HG03442 (cell line): ENCODE measurements at regions not wholly inside any gene's neighbourhood (a gene's known extent, or its start where the extent isn't known, plus 50 kb on each side); places are given as distances from the start of the nearest gene placed in this dataset.

Experiments
- ATAC-seq: cut with Tn5 transposase; IDR thresholded peaks from one replicate; pipeline ENCODE4 v1.9.1; 2021; ENCODE audit warnings: mild to moderate bottlenecking, moderate library complexity; ENCODE audit not compliant: unreplicated experiment

DNA sequence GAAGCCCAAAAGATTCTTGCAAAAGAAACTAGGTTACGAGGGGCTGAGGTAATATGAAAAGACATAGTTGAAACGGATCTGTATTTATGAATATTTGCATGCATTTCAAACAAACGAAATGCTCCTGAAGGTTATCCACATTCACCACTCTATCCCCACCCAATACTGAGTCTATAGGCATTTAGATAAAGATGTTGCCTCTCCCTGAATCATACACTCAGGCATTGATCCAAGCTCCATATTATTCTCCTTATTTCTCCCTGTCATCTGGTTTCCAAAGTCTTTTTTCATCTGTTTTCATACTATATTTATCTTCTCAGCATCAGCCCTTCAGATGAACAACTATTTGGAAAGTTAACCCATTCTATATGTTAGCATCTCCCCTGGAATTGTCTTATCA lies 492.5 kb upstream of the TGFBR2 start:
- no peak for ATAC-seq

DNA sequence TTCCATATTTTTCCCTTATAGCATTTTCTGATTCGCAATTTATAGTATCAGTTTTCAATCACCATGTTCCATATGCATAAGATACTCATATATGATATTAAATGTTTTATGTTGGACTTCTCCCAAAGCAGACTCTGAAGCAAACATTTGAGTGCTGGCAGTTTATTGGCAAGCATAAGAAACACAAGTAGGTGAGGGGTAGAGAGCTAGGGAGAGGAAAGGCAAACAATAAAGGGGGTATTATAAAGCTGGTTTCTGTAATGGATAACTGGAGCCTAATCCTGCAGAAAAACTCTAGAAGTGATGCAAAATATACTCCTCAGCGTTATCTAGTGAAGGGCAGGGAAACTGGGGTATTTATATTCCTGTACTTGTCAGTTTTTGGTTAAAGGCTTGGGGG lies 491.5 kb upstream of the TGFBR2 start:
- ATAC-seq: no peak

DNA sequence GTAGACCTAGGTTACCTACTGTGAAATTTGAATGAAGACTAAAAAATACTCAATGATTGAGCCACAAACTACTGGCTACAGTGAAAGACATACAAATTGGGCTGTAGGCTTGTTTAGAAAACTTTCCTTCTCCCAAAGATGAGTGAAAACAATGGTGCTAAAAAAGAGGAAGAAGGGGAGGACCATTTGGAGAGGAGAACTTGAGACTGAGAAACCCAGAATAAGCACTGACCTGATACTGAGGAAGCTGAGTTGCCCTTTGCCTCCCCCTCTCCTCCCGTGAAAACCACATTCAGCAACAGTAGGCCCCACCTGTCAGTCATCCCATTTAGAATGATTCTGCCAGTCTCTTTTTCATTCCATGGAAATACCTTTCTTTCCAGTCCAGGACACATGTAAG lies 484.0 kb upstream of the TGFBR2 start:
- no peak for ATAC-seq

DNA sequence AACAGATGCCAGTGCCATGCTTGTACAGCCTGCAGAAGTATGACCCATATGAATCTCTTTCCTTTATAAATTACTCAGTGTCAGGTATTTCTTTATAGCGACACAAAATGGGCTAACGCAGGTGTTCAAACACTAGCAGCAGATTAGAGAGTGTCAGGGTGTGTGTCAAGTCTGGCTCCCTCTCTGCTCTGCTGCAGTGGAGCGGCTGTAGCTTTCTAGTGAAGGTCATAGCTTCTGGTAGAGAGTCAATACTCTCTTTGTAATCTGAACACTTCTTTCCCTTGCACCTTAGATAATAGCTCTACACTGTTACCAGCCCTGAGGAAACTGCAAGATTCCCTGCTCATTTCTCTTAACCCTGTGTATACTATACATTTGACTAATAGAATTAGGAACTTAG lies 483.2 kb upstream of the TGFBR2 start:
- ATAC-seq: no peak

DNA sequence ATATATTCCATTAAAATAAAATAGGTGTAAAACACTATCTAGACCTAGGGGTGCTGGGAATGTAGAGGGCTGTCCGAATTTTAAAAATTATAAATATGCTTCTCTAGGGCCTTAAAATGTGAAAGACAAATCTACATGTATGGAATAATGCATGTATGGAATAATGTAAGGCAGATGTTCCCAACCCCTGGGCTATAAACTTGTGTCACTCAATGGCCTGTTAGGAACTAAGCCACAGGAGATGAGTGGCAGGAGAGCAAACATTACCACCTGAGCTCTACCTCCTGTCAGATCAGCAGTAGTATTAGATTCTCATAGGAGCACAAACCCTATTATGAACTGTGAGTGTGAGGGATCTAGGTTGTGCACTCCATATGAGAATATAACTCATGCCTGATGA lies 482.6 kb upstream of the TGFBR2 start:
- no peak for ATAC-seq

DNA sequence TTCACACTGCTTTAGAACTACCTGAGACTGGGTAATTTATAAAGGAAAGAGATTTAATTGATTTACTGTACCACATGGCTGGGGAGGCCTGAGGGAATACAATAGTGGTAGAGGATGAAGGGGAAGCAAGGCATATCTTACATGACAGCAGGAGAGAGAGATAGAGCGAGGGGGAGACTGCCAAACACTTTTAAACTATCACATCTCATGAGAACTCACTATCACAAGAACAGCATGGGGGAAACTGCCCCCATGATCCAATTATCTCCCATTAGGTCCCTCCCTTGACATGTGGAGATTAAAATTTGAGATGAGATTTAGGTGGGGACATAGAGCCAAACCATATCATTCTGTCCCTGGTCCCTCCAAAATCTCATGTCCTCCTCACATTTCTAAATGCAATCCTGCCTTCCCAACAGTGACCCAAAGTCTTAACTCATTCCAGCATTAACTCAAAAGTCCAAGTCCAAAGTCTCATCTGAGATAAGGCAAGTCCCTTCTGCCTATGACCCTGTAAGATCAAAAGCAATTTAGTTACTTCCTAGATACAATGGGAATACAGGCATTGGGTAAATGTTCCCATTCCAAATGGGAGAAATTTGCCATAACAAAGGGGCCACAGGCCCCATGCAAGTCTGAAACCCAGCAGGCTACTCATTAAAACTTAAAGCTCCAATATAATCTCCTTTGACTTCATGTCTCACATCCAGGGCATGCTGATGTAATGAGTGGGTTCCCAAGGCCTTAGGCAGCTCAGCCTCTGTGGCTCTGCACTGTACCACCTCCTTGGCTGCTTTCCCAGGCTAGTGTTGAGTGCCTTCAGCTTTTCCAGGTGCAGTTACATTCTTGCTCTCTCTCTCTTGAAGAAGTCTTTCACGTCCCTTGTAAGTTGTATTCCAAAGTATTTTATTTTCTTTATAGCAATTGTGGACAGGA lies 481.7 kb upstream of the TGFBR2 start:
- ATAC-seq: no peak

DNA sequence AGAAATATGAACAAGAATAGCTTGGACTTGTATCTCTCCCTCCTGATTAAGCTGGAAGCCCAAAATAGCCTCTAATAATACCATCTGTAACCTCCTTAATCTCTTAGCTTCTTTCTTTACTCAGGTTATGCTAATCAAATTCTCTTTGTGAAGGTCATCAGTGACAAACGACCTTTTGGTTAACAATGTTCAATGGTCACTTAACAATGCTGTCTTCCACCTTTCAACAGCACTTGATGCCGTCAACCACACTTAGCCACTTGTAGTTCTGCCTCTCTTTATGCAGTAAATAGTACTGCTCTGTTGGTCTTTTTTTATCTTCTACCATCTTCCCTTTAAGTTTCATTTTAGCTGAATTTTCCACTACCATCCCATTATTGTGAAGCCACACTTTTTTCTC lies 476.6 kb upstream of the TGFBR2 start:
- ATAC-seq: no peak

DNA sequence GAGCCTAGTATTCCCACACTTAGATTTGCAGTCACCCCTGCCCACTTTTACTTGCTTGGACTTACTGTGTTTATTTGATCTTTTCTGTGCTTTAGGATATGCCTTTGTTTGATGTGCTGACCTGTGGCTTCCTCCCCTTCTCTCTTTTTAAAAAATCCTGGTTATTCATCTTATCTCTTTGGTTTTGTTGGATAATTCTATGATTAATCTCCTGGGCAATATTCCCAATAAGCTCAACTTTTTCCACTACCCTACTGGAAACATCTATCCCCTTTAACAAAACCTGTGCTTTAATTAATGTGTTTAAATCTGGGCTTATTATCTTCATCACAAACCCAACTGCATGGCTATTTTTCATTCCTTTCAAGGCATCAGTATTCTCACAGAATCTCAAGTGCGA lies 476.0 kb upstream of the TGFBR2 start:
- no peak for ATAC-seq

DNA sequence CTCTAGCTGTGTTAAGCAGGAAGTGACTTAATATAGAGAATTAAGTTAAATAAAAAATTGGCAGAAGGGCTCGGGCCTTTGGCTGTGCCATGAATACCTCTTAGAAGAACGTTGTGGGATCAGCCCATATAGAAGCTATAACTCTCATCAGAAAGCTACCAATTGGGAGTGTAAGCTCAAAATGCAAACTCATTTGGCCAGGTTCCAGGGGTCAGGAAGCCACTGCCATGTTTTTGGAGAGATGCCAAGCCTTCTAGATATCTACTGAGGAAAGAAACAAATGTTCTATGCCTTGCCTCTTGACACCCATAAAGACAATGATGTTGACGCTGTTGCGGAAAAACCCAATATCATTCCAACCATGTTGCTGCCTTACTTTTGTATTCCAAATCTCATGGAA lies 475.2 kb upstream of the TGFBR2 start:
- no peak for ATAC-seq

DNA sequence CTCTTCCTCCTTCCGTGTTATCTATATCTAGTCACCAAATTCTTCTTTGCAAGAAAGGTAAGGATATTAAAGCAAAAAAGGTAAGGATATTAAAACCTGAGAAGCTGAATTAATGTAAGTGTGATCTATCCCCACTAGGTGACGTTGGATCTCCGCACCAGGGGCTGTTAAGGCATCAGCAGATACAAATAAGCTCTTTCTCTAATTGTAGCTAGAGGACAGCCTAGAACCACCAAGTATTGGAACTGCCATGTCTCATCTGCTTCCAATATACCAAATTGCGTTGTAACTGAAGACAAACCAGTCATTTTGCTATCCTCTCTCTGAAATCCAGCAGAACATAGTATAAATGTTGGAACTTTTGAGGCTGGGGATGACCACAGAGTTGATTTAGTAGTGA lies 471.2 kb upstream of the TGFBR2 start:
- ATAC-seq: no peak

DNA sequence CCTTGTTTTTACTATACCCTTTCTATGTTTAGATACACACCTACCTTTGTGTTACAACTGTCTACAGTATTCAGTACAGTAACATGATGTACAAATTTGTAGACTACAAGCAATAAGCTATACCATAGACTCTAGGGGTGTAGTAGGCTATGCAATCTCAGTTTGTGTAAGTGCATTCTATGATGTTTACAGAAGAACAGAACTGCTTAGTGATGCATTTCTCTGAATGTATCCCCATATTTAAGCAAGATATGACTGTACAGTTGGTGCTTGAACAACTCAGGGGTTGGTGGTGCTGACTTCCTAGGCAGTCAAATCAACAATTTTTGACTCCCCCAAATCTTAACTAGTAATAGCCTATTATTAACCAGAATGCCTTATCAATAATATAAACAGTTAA lies 467.1 kb upstream of the TGFBR2 start:
- no peak for ATAC-seq

DNA sequence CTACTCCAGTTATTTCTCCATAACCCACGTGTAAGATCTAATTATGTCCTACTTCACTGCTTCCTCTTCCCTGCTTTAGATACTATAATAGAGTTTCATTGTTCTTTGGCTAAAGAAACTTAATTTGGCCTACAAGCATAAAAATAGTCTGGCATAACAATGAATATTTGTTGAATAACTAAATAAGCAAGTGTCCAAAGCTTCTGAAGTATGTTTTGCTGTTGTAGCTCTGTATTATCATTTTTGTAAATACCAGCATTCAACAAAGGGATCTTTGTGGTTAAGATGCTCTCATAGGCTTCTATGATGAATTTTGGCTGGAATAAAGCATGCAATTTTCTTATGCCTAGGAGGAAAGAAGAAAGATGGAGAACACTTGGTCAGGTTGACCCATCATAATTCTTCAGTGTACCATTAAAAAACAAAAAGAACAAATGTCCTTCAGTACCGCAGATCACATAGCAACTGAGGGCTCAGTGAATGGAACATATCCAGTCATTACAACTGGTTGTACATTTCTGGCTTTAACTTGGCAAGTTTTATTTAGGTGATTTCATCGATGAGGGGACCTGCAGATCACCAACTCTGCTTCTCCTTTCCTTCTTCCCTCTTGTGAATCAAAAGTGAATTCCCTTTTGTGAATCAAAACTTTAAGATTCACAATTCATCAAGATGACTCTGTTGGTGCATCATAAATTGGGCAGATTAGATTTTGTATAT lies 465.9 kb upstream of the TGFBR2 start:
- ATAC-seq: no peak

DNA sequence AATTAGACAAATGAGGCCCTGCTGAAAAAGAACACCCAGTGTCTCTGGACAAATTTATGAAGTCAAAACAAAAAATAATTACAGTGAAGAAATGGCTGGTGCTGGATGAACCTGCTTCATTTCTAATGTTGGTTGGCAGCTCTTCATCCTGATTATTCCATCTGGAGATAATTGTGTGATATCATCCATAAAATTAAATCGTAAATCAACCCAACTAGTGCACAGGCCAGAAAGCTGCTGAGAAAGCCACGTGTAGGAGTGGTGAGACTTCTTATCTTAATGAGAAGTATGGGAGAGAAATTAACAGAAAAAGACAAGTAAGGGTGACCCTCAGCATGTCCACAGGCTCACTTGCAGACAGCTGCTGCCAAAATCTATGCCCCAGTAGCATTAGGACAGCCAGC lies 465.2 kb upstream of the TGFBR2 start:
- no peak for ATAC-seq

DNA sequence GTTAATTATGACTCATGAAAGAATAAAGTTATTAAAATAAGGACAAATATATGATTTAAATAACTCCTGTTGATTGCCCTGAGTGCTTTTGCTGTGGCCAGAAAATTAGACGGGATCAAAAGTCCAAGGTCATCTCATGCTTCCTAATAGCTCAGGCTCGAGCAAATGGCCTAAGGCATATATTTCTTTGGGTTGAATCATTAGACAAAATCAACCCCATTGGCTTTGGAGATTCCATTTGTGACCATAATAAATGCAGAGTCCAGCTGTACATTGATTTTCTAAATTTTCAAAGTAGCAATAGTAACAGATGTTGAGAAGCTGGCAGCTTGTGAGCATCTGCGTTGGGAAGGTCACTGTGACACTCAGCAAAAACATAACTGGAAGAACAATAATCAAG lies 464.5 kb upstream of the TGFBR2 start:
- no peak for ATAC-seq

DNA sequence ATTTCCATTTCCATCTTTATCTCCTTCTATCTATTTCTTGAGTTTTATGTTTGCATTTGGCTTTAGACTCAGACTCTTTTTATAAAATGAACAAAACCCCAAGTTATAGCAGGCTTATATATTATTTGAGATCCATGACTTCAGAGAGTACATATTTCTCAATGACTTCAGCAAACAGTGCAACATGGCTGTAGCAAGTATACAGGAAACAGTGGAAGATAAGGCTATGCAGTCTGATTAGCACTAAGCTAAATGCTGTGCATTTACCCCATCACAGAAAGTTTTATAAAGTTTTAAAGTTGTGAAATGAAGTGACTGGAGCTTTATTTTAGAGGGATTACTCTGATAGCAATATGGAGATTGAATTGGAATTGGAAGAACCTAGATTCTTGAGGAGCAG lies 463.5 kb upstream of the TGFBR2 start:
- no peak for ATAC-seq

DNA sequence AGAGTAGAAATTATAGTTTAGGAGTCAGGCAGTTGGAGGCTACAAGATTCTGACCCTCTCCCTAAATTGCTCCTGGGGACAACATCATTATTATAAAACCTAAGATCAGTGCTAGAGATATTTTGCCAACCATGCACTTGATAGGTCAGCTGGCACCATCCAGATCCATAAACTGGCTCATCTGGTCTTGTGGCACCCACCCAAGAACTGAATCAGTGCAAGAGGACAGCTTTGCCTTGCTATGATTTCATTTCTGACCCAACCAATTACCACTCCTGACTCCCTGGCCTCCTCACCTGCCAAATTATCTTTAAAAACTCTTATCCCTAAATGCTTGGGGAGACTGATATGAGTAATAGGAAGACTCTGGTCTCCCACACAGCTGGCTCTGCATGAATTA lies 461.1 kb upstream of the TGFBR2 start:
- ATAC-seq: no peak

DNA sequence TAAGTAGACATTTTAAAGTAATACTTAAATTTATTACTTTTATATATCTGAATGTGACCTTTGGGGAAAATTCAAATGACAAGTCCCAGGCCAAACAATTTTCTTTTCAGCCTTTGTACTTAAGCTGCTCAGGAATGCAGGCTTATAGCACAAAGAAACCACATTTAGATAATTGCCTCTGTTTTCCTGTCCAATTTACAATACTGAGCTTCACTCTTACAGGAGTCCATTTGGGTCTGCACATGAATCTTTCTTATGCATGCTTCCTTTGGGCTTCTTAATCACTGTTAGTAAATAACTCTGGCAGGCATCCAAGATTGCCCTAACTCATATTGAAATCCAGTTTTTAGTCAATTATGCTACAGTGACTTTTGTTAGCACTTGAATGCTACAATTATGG lies 459.4 kb upstream of the TGFBR2 start:
- ATAC-seq: no peak

DNA sequence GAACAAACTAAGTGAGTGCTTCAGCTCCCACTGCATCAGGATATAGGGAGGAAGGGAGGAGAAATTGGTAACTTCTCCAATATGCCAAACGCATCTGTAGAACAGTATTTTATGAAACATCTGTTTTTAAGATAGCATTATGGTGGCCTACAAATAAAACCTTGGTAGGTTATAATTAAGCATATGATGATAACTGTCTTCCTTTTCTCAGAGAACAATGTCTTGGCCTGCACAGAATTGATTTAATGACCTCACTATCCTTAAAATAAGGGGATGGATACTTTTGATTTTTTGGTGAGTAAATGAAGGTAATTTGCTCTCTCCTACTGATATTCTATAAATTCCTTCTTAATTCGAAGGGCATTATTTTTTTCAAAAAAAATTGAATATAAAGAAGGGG lies 451.5 kb upstream of the TGFBR2 start:
- ATAC-seq: no peak

DNA sequence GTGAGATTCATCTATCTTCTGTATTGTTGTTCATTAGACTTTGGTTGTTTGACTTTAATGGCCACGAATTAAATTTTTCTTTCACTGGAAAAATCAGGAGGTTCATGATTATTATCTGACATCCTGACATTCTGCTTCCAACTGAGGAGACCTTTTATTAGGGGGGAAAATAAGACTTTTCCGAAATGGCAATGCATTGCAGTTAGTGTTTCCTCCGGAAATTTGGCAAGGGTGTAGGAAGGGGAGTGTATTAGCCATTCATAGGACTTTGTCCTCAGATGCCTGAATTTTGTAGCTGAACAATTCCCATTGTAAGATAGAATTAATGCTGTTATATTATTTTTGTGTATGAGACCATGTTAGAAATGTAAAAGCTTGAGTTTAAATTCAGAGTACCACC lies 450.6 kb upstream of the TGFBR2 start:
- no peak for ATAC-seq

DNA sequence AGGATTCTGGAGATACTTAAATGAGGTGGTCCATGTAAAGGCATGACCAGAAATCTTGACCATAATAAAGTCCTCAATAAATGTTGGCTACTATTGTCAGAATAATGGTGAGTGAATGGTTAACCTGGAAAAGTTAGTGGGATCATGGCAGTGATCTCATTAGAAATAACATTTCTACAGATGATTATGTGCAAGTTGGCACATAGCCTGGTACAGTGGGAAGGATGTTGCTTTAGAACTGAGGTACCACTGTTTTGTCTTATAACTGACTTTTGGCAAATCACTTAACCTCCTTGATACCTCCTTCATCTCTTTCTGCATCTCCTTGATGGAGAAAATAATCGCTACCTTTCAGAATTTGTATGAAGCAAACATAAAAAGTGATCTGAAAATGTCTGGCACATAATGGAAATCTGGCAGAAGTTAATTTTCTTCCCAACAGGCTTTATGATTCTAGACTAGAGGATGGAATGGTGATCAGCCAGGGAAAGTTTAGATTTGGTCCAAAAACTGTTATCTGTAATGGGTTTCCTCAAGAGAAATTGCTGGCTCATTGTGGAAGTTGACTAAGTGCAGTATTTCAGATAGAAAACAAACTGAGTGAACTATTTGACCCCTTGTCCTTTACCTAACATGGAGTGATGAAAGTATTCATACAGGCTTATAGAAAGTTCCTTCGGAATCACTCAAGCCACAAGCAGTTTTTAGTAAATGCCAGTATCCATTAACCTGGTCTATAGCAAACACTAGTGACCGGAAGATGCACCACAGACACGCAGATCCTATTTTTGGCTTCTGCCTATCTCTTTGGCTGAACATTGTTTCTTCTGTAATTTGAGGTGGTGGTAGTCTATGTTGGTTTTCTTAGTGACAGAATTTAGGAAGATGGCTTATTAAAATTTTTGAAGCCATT lies 449.6 kb upstream of the TGFBR2 start:
- no peak for ATAC-seq

DNA sequence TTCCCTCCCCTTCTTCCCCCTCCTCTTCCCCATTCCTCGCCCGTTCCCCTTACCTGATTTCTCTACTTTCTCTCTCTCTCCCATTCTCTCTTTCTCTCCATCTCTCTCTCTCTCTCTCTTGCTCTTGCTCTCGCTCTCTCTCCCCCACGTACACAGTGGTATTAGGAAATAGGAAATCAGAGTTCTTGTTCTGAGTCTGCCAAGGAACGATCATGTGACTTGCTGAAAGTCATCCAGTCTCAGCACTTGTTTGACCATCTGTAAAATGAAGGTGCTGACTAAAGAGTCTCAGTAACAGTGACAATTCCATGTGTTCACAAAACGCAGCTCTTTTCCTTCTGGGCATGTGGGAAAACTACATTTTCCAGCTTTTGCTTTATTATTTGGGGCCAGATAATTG lies 445.0 kb upstream of the TGFBR2 start:
- ATAC-seq: no peak
